Erythroblast (primary cell): ENCODE measurements at regions not wholly inside any gene's neighbourhood (a gene's known extent, or its start where the extent isn't known, plus 50 kb on each side); places are given as distances from the start of the nearest gene placed in this dataset.

ENCODE experiments used
- GATA1 ChIP-seq: IDR thresholded peaks from 2 replicates; pipeline ENCODE4 v1.6.1; 2011; ENCODE audit warnings: low read depth, mild to moderate bottlenecking, control low read depth, low read length, moderate library complexity
- POLR2A ChIP-seq: IDR thresholded peaks from 2 replicates; pipeline ENCODE4 v1.6.1; 2011; ENCODE audit warnings: mild to moderate bottlenecking, low read length

GRCh38 chr20:52896348-52896747, 75.8 kb upstream of the TSHZ2 start:
- TF ChIP-seq POLR2A = no peak
- TF ChIP-seq GATA1 = no peak
